ENCODE measurements at regions not wholly inside any gene's neighbourhood (a gene's known extent, or its start where the extent isn't known, plus 50 kb on each side); places are given as distances from the start of the nearest gene placed in this dataset.

- DNase-seq (ENCODE audit: low read depth) = no peak
- Histone ChIP-seq H3K36me3 (ENCODE audit: control insufficient read depth, insufficient read depth, low read length) (no peaks in the 10 kb centered on the region), H3K27me3 (ENCODE audit: control insufficient read depth, insufficient read depth, low read length) (no peaks in the 10 kb centered on the region), H3K4me3 (ENCODE audit: low read depth, low read length) (no peak overlapping the region)
- ChIA-PET CTCF (no interaction called here), POLR2A (no interaction called here)
- no peak for TF ChIP-seq CTCF (IDR thresholded peaks at IDR 0.05; ENCODE audit: insufficient read depth, low read depth, low read length)
Measured at GRCh38 chr13:67803118-67803517, 573.0 kb upstream of the PCDH9 start.

- TF ChIP-seq CTCF (IDR thresholded peaks at IDR 0.05; ENCODE audit: insufficient read depth, low read depth, low read length) = no peak
- H3K4me3 ChIP-seq (ENCODE audit: low read depth, low read length) = no peak overlapping the region
- no peak for DNase-seq (ENCODE audit: low read depth)
- CTCF ChIA-PET = interaction anchor here (0.6 kb wide), 1 partner anchor 268 kb away, joined by 6 read pairs; no protein-coding TSS in a partner anchor
- H3K36me3 ChIP-seq (ENCODE audit: control insufficient read depth, insufficient read depth, low read length) = no peaks in the 10 kb centered on the region
- no peaks in the 10 kb centered on the region for H3K27me3 ChIP-seq (ENCODE audit: control insufficient read depth, insufficient read depth, low read length)
- POLR2A ChIA-PET = no interaction called here
Measured at GRCh38 chr13:67792151-67792676, 562.1 kb upstream of the PCDH9 start.

GRCh38 chr13:67791047-67791446, 560.9 kb upstream of the PCDH9 start:
- TF ChIP-seq CTCF (IDR thresholded peaks at IDR 0.05; ENCODE audit: insufficient read depth, low read depth, low read length) = no peak
- H3K27me3 ChIP-seq (ENCODE audit: control insufficient read depth, insufficient read depth, low read length) = no peaks in the 10 kb centered on the region
- H3K36me3 ChIP-seq (ENCODE audit: control insufficient read depth, insufficient read depth, low read length) = no peaks in the 10 kb centered on the region
- no peak for DNase-seq (ENCODE audit: low read depth)
- no peak overlapping the region for H3K4me3 ChIP-seq (ENCODE audit: low read depth, low read length)
- POLR2A ChIA-PET = no interaction called here
- CTCF ChIA-PET = no interaction called here

- CTCF ChIA-PET = no interaction called here
Measured at GRCh38 chr13:67776151-67776550, 546.0 kb upstream of the PCDH9 start.

GRCh38 chr13:67775359-67775758, 545.2 kb upstream of the PCDH9 start:
- ChIA-PET CTCF (no interaction called here), POLR2A (no interaction called here)
- H3K27me3 ChIP-seq (ENCODE audit: control insufficient read depth, insufficient read depth, low read length) = no peaks in the 10 kb centered on the region
- H3K36me3 ChIP-seq (ENCODE audit: control insufficient read depth, insufficient read depth, low read length) = no peaks in the 10 kb centered on the region
- no peak overlapping the region for H3K4me3 ChIP-seq (ENCODE audit: low read depth, low read length)
- no peak for TF ChIP-seq CTCF (IDR thresholded peaks at IDR 0.05; ENCODE audit: insufficient read depth, low read depth, low read length)
- DNase-seq (ENCODE audit: low read depth) = no peak

More at GRCh38 chr13:67776151-67776550, 546.0 kb upstream of the PCDH9 start:
- no peaks in the 10 kb centered on the region for H3K36me3 ChIP-seq (ENCODE audit: control insufficient read depth, insufficient read depth, low read length)
- H3K4me3 ChIP-seq (ENCODE audit: low read depth, low read length) = no peak overlapping the region
- H3K27me3 ChIP-seq (ENCODE audit: control insufficient read depth, insufficient read depth, low read length) = no peaks in the 10 kb centered on the region
- TF ChIP-seq CTCF (IDR thresholded peaks at IDR 0.05; ENCODE audit: insufficient read depth, low read depth, low read length) = no peak
- POLR2A ChIA-PET = no interaction called here
- no peak for DNase-seq (ENCODE audit: low read depth)

All from BJ (cell line).